GM19023 (cell line): ENCODE measurements at regions not wholly inside any gene's neighbourhood (a gene's known extent, or its start where the extent isn't known, plus 50 kb on each side); places are given as distances from the start of the nearest gene placed in this dataset.
"Not testable (repeated sequence)": the region's sequence is repeated elsewhere in the genome, so short reads cannot be mapped to it uniquely, and the experiment has no call there.

Experiments used
- ATAC-seq: cut with Tn5 transposase; IDR thresholded peaks from one replicate; pipeline ENCODE4 v1.9.1; 2021; ENCODE audit warnings: mild to moderate bottlenecking, moderate library complexity; ENCODE audit not compliant: unreplicated experiment

GRCh38 chr21:5013455-5014304 lies 5507.7 kb upstream of the TPTE start:
- ATAC-seq, result not testable (repeated sequence)

DNA sequence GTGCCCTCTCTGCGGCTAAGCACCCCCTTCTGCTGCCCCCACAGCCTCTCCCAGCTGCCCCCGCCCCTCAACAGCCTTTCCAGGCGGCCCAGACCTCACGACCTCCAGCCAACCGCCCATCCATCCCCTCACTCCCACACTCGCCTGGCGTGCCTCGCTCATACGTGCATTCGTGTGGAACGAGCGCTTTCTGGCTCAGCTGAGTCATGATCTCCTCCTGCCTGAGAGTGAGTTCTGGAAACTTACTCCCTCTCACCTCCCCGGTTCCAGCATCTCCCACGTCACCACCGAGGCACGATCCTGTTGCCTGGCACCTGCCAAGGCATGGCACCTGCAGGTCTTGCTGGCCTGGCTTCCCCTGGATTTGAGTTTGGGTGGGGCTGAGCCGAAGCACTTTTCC lies 5506.2 kb upstream of the TPTE start:
- not testable (repeated sequence) for ATAC-seq

GRCh38 chr21:5019120-5019519 lies 5502.3 kb upstream of the TPTE start:
- ATAC-seq, result peak; percentile 43

- ATAC-seq, result peak; percentile 43
Measured at GRCh38 chr21:5021815-5022214, 5499.6 kb upstream of the TPTE start.

DNA sequence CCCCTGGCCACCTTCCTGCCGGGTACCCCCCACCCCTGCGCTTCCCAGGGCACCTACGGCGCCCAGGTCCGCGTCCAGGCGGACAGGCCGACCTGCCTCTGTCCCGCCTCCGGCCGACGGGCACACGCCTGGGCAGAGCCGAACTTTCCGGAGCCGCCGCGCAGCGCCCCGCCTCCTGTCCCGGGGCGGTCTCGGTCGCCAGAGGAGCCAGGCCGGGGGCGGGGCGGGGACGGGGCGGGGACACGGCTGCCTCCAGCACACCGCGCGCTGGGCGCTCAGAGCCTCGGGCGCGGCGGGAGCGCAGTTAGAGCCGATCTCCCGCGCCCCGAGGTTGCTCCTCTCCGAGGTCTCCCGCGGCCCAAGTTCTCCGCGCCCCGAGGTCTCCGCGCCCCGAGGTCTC lies 5499.1 kb upstream of the TPTE start:
- ATAC-seq, result peak; percentile 43

DNA sequence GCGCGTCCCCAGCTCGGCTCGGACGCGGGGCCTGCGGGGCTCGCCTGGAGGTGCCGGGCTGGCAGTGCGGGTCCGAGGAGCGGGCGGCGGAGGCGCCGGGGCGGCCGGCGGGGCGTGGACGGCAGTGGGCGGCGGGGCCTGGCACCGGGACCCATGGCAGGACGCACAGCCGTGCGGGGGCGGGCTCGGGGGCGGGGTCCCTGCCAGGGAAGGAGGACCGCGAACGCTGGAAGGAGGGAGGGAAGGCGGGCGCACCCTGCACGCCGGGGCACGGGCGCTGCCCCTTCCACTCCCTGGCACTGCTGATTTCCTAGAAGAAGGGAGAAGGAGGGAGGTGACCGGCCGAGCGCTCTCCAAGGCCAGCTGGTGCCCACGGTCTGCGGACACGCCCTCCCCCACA lies 5498.6 kb upstream of the TPTE start:
- not testable (repeated sequence) for ATAC-seq

- not testable (repeated sequence) for ATAC-seq
Measured at GRCh38 chr21:5035147-5035546, 5486.2 kb upstream of the TPTE start.

- not testable (repeated sequence) for ATAC-seq
Measured at GRCh38 chr21:5035587-5035986, 5485.8 kb upstream of the TPTE start.

GRCh38 chr21:5037606-5038331 lies 5483.6 kb upstream of the TPTE start:
- ATAC-seq, result not testable (repeated sequence)

DNA sequence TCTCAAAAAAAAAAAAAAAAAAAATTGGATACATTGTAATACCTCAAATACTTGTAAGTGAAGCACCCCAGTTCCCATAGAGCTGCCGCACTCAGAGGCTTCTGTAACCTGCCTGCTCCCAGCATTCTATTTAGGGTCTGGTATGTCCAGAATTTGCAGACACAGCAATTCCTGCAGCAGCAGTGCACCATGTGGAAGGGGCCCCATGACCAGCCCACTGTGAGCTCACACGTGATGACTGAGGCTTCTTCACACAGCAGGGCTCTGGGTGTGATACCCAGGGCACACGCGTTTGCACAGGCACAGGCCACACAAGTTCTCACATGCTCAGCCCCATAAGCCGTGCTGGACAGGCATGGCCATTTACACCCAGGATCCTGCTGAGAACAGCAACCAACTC lies 5481.5 kb upstream of the TPTE start:
- not testable (repeated sequence) for ATAC-seq

- not testable (repeated sequence) for ATAC-seq
Measured at GRCh38 chr21:5042583-5042982, 5478.8 kb upstream of the TPTE start.

DNA sequence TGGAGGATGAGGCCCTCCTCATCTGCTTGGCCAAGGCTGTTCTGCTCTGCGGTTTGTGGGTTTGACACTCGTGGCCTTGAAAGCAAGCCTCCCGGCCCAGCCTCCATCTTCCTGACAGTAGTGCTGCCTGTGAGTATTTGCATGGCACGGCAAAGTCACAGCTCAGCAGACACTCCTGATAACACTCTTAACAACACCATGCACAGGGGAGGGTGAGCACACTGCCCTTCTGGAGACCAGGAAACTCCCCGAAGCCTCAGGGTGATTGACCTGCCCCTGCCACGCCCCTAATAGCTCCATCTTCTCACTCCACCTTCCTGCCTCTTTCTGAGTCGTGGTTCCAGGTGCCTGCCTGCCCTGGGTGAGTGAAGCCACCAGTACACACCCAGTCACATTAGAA lies 5476.6 kb upstream of the TPTE start:
- not testable (repeated sequence) for ATAC-seq

DNA sequence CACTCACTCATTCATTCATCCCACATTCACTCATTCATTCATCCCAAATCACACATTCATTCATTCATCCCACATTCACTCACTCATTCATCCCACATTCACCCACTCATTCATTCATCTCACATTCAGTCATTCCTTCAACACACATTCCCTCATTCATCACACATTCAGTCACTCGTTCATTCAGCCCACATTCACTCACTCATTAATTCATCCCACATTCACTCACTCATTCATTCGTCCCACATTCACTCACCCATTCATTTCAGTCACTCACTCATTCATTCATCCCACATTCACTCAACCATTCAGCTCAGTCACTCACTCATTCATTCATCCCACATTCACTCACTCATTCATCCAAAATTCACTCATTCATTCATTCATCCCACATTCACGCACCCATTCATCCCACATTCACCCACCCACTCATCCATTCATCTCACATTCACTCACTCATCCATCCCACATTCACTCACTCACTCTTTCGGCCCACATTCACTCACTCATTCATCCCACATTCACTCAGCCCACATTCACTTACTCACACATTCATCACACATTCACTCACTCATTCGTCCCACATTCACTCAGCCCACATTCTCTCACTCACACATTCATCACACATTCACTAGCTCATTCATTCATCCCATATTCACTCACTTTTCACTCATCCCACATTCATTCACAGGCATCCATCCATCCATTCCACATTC lies 5469.9 kb upstream of the TPTE start:
- not testable (repeated sequence) for ATAC-seq

DNA sequence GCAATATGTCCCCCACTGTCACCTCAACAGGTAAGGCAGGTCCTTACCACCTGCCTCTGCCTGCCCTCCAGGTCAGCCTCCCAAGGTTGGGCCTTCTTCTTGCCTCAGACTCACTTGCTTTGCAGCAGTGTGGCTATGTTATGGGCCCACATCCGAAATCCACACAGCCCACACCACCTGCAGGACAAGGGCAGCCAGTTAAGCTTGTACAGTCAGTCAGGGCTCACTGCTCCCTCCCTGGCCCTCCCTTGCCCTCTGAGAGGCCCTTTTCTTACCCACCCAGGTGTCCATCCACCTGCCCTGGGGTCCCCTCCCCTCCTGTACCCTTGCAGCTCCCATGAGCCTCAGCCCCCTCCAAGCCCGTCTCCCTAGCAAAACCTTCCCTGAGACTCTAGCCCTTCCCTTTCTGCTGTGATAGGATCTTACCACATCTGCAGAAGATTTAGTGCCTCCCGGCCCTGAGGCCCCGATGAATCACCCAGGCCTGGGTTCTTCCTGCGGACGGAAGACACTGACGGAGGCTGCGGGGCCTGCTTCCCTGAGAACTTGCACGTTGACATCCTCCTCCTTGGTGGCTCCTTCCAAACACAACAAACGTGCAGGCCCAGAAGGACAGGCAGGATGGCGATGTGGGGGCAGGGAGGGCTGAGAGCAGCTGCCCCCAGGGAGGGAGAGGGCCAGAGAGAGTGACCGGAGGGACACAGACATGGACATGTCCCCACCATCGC lies 5466.2 kb upstream of the TPTE start:
- ATAC-seq, result not testable (repeated sequence)

- peak; percentile 54 for ATAC-seq
Measured at GRCh38 chr21:5055996-5056962, 5465.1 kb upstream of the TPTE start.

DNA sequence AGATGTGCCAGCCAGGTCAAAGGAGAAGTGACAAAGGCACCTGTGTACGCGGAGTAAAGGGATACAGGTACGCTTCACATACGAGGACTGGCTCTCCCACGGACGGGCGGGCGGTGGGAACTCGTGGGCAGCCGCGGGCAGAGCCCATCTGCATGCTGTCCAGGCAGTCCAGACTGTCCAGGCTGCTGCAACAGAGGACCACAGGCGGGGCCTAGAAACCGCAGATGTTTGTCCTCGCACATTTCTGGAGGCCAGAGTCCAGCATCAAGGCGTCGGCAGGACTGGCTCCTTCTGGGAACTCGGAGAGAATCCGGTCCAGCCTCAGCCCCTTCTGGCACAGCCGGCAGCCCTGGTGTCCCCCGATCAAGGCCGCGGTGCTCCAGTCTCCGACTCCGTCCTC lies 5464.3 kb upstream of the TPTE start:
- ATAC-seq, result not testable (repeated sequence)

- not testable (repeated sequence) for ATAC-seq
Measured at GRCh38 chr21:5060364-5061083, 5460.9 kb upstream of the TPTE start.

DNA sequence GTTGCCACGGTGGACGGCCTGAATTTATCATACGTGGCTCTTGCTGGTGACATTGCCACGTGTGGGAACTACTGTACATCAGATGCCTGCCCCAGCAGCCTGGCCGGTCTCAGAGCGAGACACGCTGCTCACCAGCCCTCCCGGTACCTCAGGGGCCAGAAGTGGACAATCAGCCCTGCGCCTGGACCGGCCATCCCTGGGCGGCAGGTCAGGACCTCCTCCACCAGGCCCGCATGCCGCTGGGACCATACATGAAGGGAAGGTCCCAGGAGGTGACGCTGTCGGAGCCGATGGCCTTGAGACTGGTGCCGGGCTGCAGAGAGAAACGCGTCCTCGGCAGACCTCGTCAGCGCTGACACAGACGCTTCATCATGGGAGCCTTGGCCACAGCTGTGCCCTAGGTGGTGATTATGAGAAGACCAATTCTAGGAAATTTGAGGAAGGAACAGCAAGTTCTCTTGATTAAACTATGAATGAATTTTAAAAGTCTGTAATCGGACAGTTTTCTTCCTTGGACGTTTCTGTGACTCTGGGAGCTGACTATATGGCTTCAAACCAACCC lies 5456.7 kb upstream of the TPTE start:
- ATAC-seq, result not testable (repeated sequence)
